Stomach (tissue), 4 donors: ENCODE measurements at regions not wholly inside any gene's neighbourhood (a gene's known extent, or its start where the extent isn't known, plus 50 kb on each side); places are given as distances from the start of the nearest gene placed in this dataset.

Source experiments
- POLR2A ChIP-seq, 4 donors: fragments of 450-650 bp; IDR thresholded peaks; one replicate each; pipeline ENCODE4 v1.6.1; 2016; ENCODE audit warnings: antibody characterized with exemption in 4 of 4, control low read depth in 2 of 4, mild to moderate bottlenecking in 1 of 4, moderate library complexity in 1 of 4
- TF ChIP-seq, protein P1 (sequence below), 7 experiments: fragments of 450-650 bp in 4 of 7; fragments of 200-600 bp in 3 of 7; sonication (generic) in 3 of 7; IDR thresholded peaks; one replicate each; pipeline ENCODE4 v1.5.1; 2016 to 2019; ENCODE audit warnings: antibody characterized with exemption in 7 of 7, control low read depth in 2 of 7, mild to moderate bottlenecking in 1 of 7

DNA sequence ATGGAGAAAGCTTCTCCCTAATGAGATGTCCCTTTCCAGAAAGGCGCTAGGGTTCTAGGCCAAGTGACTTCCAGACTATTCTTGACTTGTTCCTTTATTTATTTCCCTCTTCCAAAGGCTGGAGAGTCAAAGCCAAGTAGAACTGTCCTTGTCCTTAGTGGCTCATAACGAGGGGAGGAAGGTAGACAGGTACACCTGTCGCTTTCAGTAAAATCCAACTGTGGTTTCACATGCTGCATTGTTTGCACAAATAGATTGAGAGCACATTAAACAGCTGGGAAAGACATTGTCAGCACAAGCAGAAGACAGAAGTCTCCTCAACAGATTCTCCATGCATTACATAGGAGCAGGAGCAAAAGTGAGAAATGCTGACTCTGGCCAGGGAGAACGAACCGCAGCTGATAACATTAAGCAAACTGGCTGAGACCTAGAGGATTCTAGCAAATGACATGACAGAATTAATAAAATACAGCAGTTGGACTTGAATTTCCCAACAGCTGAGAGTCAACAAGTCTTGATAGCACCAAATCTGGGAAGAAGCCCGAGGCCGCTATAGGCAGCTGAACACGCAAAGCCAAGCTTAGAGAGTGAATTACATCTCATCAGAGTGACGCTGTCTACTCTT is 227.7 kb downstream of the TLE3 start:
- TF ChIP-seq, protein P1, sequence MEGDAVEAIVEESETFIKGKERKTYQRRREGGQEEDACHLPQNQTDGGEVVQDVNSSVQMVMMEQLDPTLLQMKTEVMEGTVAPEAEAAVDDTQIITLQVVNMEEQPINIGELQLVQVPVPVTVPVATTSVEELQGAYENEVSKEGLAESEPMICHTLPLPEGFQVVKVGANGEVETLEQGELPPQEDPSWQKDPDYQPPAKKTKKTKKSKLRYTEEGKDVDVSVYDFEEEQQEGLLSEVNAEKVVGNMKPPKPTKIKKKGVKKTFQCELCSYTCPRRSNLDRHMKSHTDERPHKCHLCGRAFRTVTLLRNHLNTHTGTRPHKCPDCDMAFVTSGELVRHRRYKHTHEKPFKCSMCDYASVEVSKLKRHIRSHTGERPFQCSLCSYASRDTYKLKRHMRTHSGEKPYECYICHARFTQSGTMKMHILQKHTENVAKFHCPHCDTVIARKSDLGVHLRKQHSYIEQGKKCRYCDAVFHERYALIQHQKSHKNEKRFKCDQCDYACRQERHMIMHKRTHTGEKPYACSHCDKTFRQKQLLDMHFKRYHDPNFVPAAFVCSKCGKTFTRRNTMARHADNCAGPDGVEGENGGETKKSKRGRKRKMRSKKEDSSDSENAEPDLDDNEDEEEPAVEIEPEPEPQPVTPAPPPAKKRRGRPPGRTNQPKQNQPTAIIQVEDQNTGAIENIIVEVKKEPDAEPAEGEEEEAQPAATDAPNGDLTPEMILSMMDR (IDR thresholded peaks at IDR 0.05) = no peak
- TF ChIP-seq POLR2A (IDR thresholded peaks at IDR 0.05) = no peak
